AG04450 (cell line): ENCODE measurements at regions not wholly inside any gene's neighbourhood (a gene's known extent, or its start where the extent isn't known, plus 50 kb on each side); places are given as distances from the start of the nearest gene placed in this dataset.
"Not testable (repeated sequence)": the region's sequence is repeated elsewhere in the genome, so short reads cannot be mapped to it uniquely, and the experiment has no call there.

Experiments
- CTCF ChIA-PET: fragments of 300-600, 350-600 bp; formaldehyde crosslinking; extraction: SDS; loops from one replicate; lab custom pipeline; 2022; ENCODE audit warnings: antibody characterized with exemption, inconsistent platforms; lab: Charles Lee
- POLR2A ChIA-PET: fragments of 350-600 bp; formaldehyde crosslinking; extraction: SDS; loops from one replicate; lab custom pipeline; 2021; ENCODE audit warnings: antibody characterized with exemption, inconsistent platforms; lab: Yijun Ruan, JAX
- DNase-seq: peaks from one replicate; pipeline ENCODE4 v3.0.0-alpha.2; 2011; ENCODE audit warnings: low read depth, low spot score
- H3K27ac ChIP-seq: one replicate; pipeline ENCODE4 v1.5.1; 2012; ENCODE audit warnings: low read depth, low read length, control low read depth
- H3K27me3 ChIP-seq: one replicate; pipeline ENCODE4 v1.6.0; 2012; ENCODE audit warnings: low read length; ENCODE audit not compliant: control insufficient read depth, insufficient read depth
- H3K4me3 ChIP-seq: 2 replicates; pipeline ENCODE4 v1.5.1; 2011; ENCODE audit warnings: mild to moderate bottlenecking, low read depth, low read length, control low read depth
- H3K9me3 ChIP-seq: 2 replicates; pipeline ENCODE4 v1.5.1; 2012; ENCODE audit warnings: low read length; ENCODE audit not compliant: control insufficient read depth, insufficient read depth
- TF ChIP-seq, protein P1 (sequence below): IDR thresholded peaks from 2 replicates; pipeline ENCODE4 v1.5.1; 2011; ENCODE audit warnings: low read depth, low read length, control low read depth, inconsistent platforms

DNA sequence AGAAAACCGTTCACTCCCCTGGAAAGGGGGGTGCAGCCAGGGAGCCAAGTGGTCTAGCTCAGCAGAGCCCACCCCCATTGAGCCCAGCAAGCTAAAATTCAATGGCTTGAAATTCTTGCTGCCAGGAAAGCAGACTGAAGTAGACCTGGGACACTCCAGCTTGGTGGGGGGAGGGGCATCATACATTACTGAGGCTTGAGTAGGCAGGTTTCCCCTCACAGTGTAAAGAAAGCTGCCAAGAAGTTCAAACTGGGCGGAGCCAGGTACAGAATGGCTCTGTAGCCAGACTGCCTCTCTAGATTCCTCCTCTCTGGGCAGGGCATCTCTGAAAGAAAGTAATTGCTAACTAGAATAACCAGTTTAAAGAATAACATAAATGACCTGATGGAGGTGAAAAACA is 372.3 kb upstream of the F9 start:
- ChIA-PET CTCF (no interaction called here), POLR2A (no interaction called here)
- H3K27me3 ChIP-seq, result no peaks in the 10 kb centered on the region
- no peaks in the 10 kb centered on the region for H3K9me3 ChIP-seq
- DNase-seq, result no peak
- no peak overlapping the region for H3K27ac ChIP-seq
- no peak overlapping the region for H3K4me3 ChIP-seq
- TF ChIP-seq, protein P1, sequence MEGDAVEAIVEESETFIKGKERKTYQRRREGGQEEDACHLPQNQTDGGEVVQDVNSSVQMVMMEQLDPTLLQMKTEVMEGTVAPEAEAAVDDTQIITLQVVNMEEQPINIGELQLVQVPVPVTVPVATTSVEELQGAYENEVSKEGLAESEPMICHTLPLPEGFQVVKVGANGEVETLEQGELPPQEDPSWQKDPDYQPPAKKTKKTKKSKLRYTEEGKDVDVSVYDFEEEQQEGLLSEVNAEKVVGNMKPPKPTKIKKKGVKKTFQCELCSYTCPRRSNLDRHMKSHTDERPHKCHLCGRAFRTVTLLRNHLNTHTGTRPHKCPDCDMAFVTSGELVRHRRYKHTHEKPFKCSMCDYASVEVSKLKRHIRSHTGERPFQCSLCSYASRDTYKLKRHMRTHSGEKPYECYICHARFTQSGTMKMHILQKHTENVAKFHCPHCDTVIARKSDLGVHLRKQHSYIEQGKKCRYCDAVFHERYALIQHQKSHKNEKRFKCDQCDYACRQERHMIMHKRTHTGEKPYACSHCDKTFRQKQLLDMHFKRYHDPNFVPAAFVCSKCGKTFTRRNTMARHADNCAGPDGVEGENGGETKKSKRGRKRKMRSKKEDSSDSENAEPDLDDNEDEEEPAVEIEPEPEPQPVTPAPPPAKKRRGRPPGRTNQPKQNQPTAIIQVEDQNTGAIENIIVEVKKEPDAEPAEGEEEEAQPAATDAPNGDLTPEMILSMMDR, result no peak

DNA sequence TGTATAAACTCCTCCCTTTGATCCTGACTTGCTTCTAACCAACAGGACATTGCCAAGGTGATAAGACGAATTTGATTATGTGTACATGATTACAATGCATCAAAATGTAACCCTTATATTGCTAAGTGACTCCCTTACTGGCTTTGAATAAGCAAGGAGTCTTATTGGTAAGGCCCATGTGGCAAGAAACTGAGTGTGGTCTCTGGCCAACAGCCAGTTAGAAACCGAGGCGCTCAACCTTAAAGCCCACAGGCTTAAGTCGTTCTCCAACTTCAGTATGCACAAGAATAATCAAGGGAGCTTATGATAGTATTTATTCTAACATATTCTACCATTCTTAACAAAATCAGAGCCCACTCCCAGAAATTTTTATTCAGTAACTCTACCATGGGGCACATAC is 374.2 kb upstream of the F9 start:
- Histone ChIP-seq H3K27ac (no peak overlapping the region), H3K4me3 (no peak overlapping the region), H3K9me3 (no peaks in the 10 kb centered on the region), H3K27me3 (no peaks in the 10 kb centered on the region)
- no peak for DNase-seq
- ChIA-PET CTCF (no interaction called here), POLR2A (no interaction called here)
- TF ChIP-seq, protein P1, result no peak

DNA sequence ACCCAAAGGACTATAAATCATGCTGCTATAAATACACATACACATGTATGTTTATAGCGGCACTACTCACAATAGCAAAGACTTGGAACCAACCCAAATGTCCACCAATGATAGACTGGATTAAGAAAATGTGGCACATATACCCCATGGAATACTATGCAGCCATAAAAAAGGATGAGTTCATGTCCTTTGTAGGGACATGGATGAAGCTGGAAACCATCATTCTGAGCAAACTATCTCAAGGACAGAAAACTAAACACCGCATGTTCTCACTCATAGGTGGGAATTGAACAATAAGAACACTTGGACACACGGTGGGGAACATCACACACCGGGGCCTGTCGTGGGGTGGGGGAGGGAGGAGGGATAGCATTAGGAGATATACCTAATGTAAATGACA is 383.9 kb upstream of the F9 start:
- POLR2A ChIA-PET, H3K9me3 ChIP-seq, H3K4me3 ChIP-seq, H3K27me3 ChIP-seq, DNase-seq, H3K27ac ChIP-seq, CTCF ChIA-PET: not testable (repeated sequence)

DNA sequence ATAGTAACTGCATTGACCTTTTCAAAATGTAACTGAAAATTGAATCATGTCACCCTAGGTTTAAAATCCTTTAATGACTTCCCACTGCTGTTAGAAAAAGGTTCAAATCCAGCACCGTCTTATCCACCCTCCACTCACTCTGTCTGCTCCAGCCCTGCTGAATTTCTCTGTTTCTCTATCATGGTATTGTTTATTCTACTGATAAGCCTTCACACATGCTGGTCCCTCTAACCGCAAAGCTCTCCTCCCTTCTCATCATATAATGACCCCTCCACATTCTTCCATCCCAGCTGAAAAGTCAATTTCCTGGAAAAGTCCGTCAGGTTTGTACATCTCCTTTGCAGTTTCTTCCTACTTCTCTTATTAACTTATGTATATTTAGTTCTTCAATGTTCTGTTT is 389.2 kb upstream of the F9 start:
- ChIA-PET POLR2A (no interaction called here), CTCF (no interaction called here)
- no peaks in the 10 kb centered on the region for H3K27me3 ChIP-seq
- H3K9me3 ChIP-seq, result no peaks in the 10 kb centered on the region
- no peak overlapping the region for H3K27ac ChIP-seq
- no peak overlapping the region for H3K4me3 ChIP-seq
- TF ChIP-seq, protein P1, result no peak
- DNase-seq, result no peak

DNA sequence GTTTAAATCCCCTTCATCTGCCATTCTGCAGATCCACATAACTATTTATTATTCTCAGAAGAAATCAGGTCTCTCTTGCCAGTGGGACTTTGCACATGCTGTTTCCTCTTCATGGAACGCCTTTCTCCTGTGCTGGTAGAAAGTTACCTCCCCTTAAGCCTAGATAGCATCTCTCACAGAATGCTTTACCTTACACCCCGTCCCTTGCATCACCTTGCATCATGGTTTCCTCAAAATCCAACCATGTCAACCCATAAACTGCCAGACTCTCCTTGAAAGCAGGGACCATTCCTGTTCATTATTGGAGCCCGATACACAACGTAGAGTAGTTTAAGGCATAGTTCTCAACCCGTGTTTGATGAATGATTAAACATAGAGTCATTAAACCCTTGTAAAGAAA is 396.2 kb upstream of the F9 start:
- H3K27ac ChIP-seq, result no peak overlapping the region
- CTCF ChIA-PET, result no interaction called here
- POLR2A ChIA-PET, result no interaction called here
- TF ChIP-seq, protein P1, result no peak
- H3K27me3 ChIP-seq, result no peaks in the 10 kb centered on the region
- no peak for DNase-seq
- no peak overlapping the region for H3K4me3 ChIP-seq
- no peaks in the 10 kb centered on the region for H3K9me3 ChIP-seq

DNA sequence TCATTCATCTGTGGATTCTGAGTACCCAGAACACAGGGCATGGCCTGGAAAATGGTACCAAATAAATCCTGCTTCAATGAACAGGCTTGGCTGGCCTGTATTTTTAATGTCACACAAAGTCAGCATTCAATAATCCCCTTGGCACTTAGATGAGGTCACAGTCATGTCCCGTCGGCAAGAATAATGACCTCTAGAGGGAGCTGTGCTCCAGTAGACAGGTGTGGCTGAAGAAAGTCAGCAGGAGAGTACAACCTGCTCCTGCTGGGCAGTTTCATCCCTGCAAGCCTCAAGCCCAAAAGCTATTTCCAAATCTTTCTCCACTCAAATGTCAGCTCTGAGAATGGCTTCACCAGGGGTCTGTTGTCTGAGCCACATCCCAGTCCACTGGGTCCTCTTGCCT is 404.0 kb upstream of the F9 start:
- POLR2A ChIA-PET, result no interaction called here
- no peaks in the 10 kb centered on the region; the same call in 1 of the 2 replicates for H3K9me3 ChIP-seq

More for the DNA sequence above, 404.0 kb upstream of the F9 start:
- TF ChIP-seq, protein P1, result no peak
- Histone ChIP-seq H3K4me3 (no peak overlapping the region), H3K27me3 (no peaks in the 10 kb centered on the region), H3K27ac (no peak overlapping the region)
- no peak for DNase-seq
- CTCF ChIA-PET, result no interaction called here
